ENCODE measurements at regions not wholly inside any gene's neighbourhood (a gene's known extent, or its start where the extent isn't known, plus 50 kb on each side); places are given as distances from the start of the nearest gene placed in this dataset.

DNA sequence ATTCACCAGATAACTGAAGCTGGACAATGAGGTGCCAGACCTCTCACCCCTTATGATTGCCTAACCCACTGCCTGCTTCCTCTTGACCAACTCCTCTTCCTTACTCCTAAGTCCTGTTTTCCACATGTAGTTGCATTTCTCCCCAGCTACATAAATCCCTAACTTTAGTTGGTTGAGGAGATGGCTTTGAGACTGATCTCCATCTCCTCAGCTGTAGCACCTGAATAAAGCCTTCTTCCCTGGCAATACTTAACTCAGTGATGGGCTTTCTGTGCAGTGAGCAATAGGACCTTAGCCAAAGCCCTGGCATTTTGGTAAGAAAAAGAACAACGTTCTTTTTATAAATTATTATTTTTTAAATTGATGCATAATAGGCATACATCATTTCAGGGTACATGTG, 691.1 kb downstream of the MATN1 start:
- in situ Hi-C loops (cut with HindIII; ENCODE audit: low sequenced_read_pairs) = no loop called here

GRCh38 chr1:30029677-30030076, 693.7 kb downstream of the MATN1 start:
- in situ Hi-C loops (cut with HindIII; ENCODE audit: low sequenced_read_pairs) = no loop called here
- no peak for DNase-seq (ENCODE audit: low spot score)

More for the DNA sequence above, 691.1 kb downstream of the MATN1 start:
- DNase-seq (ENCODE audit: low spot score) = no peak

- in situ Hi-C loops (cut with HindIII; ENCODE audit: low sequenced_read_pairs) = no loop called here
- no peak for DNase-seq (ENCODE audit: low spot score)
Observed at GRCh38 chr1:30028939-30029338, 694.4 kb downstream of the MATN1 start.

- DNase-seq (ENCODE audit: low spot score) = no peak
- in situ Hi-C loops (cut with HindIII; ENCODE audit: low sequenced_read_pairs) = no loop called here
Observed at GRCh38 chr1:30028283-30028682, 695.1 kb downstream of the MATN1 start.

DNA sequence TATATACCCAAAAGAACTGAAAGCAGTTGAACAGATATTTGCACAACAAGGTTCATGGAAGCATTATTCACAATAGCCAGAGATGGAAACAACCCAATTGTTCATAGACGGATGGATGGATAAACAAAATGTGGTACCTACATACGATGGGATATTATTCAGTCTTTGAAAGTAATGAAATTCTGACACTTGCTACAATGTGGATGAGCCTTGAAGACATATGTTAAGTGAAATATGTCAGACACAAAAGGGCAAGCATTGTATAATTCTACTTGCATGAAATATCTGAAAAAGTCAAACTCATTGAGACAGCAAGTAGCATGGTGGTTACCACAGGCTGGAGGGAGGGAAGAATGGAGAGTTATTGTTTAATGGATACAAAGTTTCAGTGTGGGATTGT, 696.1 kb downstream of the MATN1 start:
- DNase-seq (ENCODE audit: low spot score) = no peak
- in situ Hi-C loops (cut with HindIII; ENCODE audit: low sequenced_read_pairs) = no loop called here

GRCh38 chr1:30024411-30025195, 698.8 kb downstream of the MATN1 start:
- no peak for DNase-seq (ENCODE audit: low spot score)
- in situ Hi-C loops (cut with HindIII; ENCODE audit: low sequenced_read_pairs) = no loop called here

GRCh38 chr1:30023339-30024022, 699.9 kb downstream of the MATN1 start:
- DNase-seq (ENCODE audit: low spot score) = no peak
- in situ Hi-C loops (cut with HindIII; ENCODE audit: low sequenced_read_pairs) = no loop called here

- peak; percentile 37 for DNase-seq (ENCODE audit: low spot score)
- in situ Hi-C loops (cut with HindIII; ENCODE audit: low sequenced_read_pairs) = no loop called here
Observed at GRCh38 chr1:30014031-30014430, 709.4 kb downstream of the MATN1 start.

DNA sequence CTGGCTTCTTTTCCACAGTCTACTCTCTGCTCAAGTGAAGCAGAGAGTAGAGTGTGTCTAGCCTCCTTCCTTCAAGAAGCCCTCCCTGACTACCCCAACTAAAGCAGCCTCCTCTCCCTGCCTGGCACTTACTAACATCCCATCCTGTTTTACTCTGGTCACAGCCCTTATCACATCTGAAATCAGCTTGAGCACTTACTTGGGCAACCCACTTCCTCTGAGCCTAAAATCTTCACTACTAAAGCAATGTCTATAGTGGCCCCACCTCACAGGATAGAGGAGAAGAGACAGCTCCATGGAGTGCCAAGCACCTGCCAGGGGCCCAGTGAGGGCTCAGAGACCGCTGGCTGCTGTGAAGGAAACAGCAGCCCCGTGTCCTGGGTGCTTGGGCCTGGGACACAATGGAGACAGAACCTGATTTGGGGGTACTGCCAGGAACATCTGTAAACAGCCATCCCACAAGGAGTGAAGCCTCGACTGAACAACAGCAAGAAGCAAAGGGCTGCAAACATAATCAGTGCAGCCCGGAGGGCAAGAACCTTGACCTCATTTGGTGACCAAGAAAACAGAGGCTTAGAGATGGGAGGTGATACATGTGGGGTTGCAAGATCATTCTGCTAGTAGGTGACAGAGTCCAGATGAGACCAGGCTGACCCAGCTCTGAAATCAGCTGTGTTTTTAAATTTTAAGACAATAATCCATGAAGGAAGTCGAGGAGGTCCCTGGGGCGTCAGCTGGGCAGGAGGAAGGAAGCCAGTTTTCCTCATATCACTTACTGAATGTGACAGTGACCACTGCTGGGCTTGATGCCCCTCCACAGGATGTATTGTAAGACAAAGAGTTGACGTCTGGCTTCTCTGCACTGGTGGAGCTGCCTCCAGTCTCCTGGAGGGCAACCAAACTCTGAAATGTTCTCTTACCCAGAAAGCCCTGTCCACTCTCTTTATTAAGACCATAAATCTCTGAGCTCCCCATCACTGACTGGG, 710.6 kb downstream of the MATN1 start:
- in situ Hi-C loops (cut with HindIII; ENCODE audit: low sequenced_read_pairs) = no loop called here
- DNase-seq (ENCODE audit: low spot score) = no peak

- DNase-seq (ENCODE audit: low spot score) = no peak
- in situ Hi-C loops (cut with HindIII; ENCODE audit: low sequenced_read_pairs) = no loop called here
Observed at GRCh38 chr1:30011970-30012369, 711.4 kb downstream of the MATN1 start.

GRCh38 chr1:30010506-30011106, 712.8 kb downstream of the MATN1 start:
- in situ Hi-C loops (cut with HindIII; ENCODE audit: low sequenced_read_pairs) = no loop called here
- DNase-seq (ENCODE audit: low spot score) = no peak

GRCh38 chr1:30009720-30010119, 713.7 kb downstream of the MATN1 start:
- DNase-seq (ENCODE audit: low spot score) = no peak
- in situ Hi-C loops (cut with HindIII; ENCODE audit: low sequenced_read_pairs) = no loop called here

GRCh38 chr1:30008998-30009657, 714.3 kb downstream of the MATN1 start:
- no peak for DNase-seq (ENCODE audit: low spot score)

DNA sequence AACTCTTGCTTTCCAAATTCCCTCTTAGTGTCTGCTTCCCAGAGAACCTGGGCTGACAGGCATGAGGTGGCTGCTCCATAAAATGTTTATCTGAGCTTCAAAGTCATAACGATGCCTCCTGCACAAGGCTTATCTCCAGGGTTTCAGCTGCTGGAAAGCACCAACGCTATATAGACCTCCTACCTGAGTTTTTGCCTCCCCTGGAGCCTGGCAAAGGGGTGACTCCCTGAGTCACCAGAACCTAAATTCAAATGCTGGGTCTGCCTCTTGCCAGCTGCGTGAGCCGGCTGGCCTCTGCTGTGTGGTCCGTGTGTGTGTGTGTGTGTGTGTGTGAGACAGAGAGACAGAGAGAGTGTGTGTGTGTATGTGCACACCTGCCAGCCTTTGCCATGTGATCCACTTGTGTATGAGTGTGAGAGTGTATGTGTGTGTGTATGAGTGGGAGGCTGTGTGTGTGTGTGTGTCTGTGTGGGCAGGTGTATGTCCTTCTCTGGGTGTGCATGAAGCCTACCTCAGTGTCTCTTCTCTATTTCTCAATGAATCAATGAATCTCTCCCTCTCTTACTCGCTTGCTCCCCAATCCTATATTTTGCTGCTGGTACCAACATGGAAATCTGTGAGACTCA, 714.9 kb downstream of the MATN1 start:
- in situ Hi-C loops (cut with HindIII; ENCODE audit: low sequenced_read_pairs) = no loop called here
- DNase-seq (ENCODE audit: low spot score) = no peak

More at GRCh38 chr1:30008998-30009657, 714.3 kb downstream of the MATN1 start:
- in situ Hi-C loops (cut with HindIII; ENCODE audit: low sequenced_read_pairs) = no loop called here

GRCh38 chr1:30005972-30006619, 717.3 kb downstream of the MATN1 start:
- in situ Hi-C loops (cut with HindIII; ENCODE audit: low sequenced_read_pairs) = no loop called here
- no peak for DNase-seq (ENCODE audit: low spot score)

- in situ Hi-C loops (cut with HindIII; ENCODE audit: low sequenced_read_pairs) = no loop called here
- DNase-seq (ENCODE audit: low spot score) = no peak
Observed at GRCh38 chr1:30001732-30002039, 721.7 kb downstream of the MATN1 start.

DNA sequence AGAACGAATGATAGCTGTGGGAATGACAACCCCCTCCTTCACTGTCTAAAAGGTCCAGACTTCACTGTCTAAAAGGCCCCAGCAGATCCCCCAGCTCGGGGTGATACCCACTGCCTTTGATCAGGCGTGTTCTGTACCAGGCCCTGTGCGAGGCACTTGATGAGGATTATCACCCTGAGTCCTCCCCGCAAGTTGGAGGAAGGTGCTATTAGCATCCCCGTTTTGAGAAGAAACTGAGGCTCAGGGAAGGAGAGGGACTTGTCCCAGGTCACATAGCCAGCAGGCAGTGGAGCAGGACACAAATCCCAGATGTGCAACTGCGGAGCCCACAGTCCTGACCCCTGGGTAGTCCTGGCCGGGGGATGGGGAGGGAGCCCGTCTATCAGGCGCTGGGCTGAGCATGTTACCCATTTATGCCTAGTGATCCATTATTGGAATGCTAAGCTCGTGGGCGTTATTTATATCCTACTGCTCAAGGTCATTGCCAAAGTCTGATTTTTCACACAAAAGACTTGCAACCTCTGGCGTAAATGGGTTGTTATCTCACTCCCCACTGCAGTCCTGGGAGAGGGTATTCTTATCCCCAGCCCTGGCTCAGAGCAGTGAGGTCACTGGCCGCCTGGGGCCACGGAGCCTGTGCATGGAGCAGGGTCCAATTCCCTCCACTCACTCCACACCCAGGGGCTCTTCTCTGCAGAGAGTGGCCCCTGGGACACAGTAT, 722.2 kb downstream of the MATN1 start:
- in situ Hi-C loops (cut with HindIII; ENCODE audit: low sequenced_read_pairs) = no loop called here
- DNase-seq (ENCODE audit: low spot score) = no peak
